ENCODE measurements at regions not wholly inside any gene's neighbourhood (a gene's known extent, or its start where the extent isn't known, plus 50 kb on each side); places are given as distances from the start of the nearest gene placed in this dataset.
"Not testable (repeated sequence)": the region's sequence is repeated elsewhere in the genome, so short reads cannot be mapped to it uniquely, and the experiment has no call there.

GRCh38 chr6:27100921-27101320 lies 146.6 kb upstream of the PRSS16 start:
- no peak for DNase-seq (ENCODE audit: low read depth in 3 of 3)

- no peak for DNase-seq (ENCODE audit: low read depth in 3 of 3)
These were observed 145.7 kb upstream of the PRSS16 start for GRCh38 chr6:27101824-27102223.

- DNase-seq (ENCODE audit: low read depth in 3 of 3), result no peak
These were observed 141.1 kb upstream of the PRSS16 start for GRCh38 chr6:27106382-27106781.

- no peak for DNase-seq (ENCODE audit: low read depth in 3 of 3)
These were observed 135.8 kb upstream of the PRSS16 start for GRCh38 chr6:27111743-27112142.

- no peak for DNase-seq (ENCODE audit: low read depth in 3 of 3)
These were observed 134.5 kb upstream of the PRSS16 start for GRCh38 chr6:27112974-27113373.

- DNase-seq (ENCODE audit: low read depth in 3 of 3), result no peak
These were observed 128.2 kb upstream of the PRSS16 start for GRCh38 chr6:27119329-27119728.

GRCh38 chr6:27119761-27120160 lies 127.7 kb upstream of the PRSS16 start:
- DNase-seq (ENCODE audit: low read depth in 3 of 3), result no peak

GRCh38 chr6:27121640-27122039 lies 125.9 kb upstream of the PRSS16 start:
- DNase-seq (ENCODE audit: low read depth in 3 of 3), result no peak

- no peak for DNase-seq (ENCODE audit: low read depth in 3 of 3)
These were observed 123.2 kb upstream of the PRSS16 start for GRCh38 chr6:27124252-27124657.

- DNase-seq (ENCODE audit: low read depth in 3 of 3), result no peak
These were observed 121.3 kb upstream of the PRSS16 start for GRCh38 chr6:27126046-27126814.

GRCh38 chr6:27126815-27127537 lies 120.5 kb upstream of the PRSS16 start:
- DNase-seq (ENCODE audit: low read depth in 3 of 3), result peak; percentile 54 to 76 (median 64)

- DNase-seq (ENCODE audit: low read depth in 3 of 3), result not testable (repeated sequence)
These were observed 119.6 kb upstream of the PRSS16 start for GRCh38 chr6:27127874-27128273.

- no peak for DNase-seq (ENCODE audit: low read depth in 3 of 3)
These were observed 119.0 kb upstream of the PRSS16 start for GRCh38 chr6:27128311-27129094.

GRCh38 chr6:27129095-27129815 lies 118.2 kb upstream of the PRSS16 start:
- DNase-seq (ENCODE audit: low read depth in 3 of 3), result no peak

GRCh38 chr6:27129917-27130316 lies 117.6 kb upstream of the PRSS16 start:
- no peak for DNase-seq (ENCODE audit: low read depth in 3 of 3)

- DNase-seq (ENCODE audit: low read depth in 3 of 3), result no peak
These were observed 116.7 kb upstream of the PRSS16 start for GRCh38 chr6:27130668-27131428.

GRCh38 chr6:27132282-27132531 lies 115.3 kb upstream of the PRSS16 start:
- not testable (repeated sequence) for DNase-seq (ENCODE audit: low read depth in 3 of 3)

GRCh38 chr6:27132532-27133280 lies 114.8 kb upstream of the PRSS16 start:
- peak; percentile 54 to 80 (median 74) for DNase-seq (ENCODE audit: low read depth in 3 of 3)

GRCh38 chr6:27133281-27134227 lies 113.9 kb upstream of the PRSS16 start:
- DNase-seq (ENCODE audit: low read depth in 3 of 3), result peak in 1 of 3 experiments; percentile 49

All from stimulated activated CD4-positive, alpha-beta T cell treated with anti-CD3 and anti-CD28 coated beads, TNF-alpha, amount 100 ng/mL, for 4 hours (primary cell).